IMR-90 (cell line): ENCODE measurements at regions not wholly inside any gene's neighbourhood (a gene's known extent, or its start where the extent isn't known, plus 50 kb on each side); places are given as distances from the start of the nearest gene placed in this dataset.

Experiments used
- CEBPB ChIP-seq: IDR thresholded peaks from 2 replicates; pipeline ENCODE4 v1.6.1; 2012; ENCODE audit warnings: low read depth, low read length, improper control_type of control experiment
- MAFK ChIP-seq: IDR thresholded peaks from 2 replicates; pipeline ENCODE4 v1.6.1; 2012; ENCODE audit warnings: low read depth, low read length, improper control_type of control experiment
- POLR2A ChIP-seq: IDR thresholded peaks from 2 replicates; pipeline ENCODE4 v1.6.1; 2012; ENCODE audit warnings: mild to moderate bottlenecking, low read depth, low read length
- RAD21 ChIP-seq: IDR thresholded peaks from 2 replicates; pipeline ENCODE4 v1.6.1; 2012; ENCODE audit warnings: low read length, improper control_type of control experiment
- RCOR1 ChIP-seq: IDR thresholded peaks from 2 replicates; pipeline ENCODE4 v1.6.1; 2012; ENCODE audit warnings: mild to moderate bottlenecking, low read length, improper control_type of control experiment; ENCODE audit not compliant: insufficient replicate concordance
- TF ChIP-seq, protein P1 (sequence below): conservative IDR thresholded peaks from 2 replicates; pipeline ENCODE4 v1.5.1; 2012; ENCODE audit warnings: mild to moderate bottlenecking, low read depth, low read length, improper control_type of control experiment
- TF ChIP-seq, protein P2 (sequence below): fragments of 150-350 bp; IDR thresholded peaks from 2 replicates; pipeline ENCODE4 v1.6.1; 2017; ENCODE audit warnings: mild to moderate bottlenecking, antibody characterized with exemption, low read length, low read depth

DNA sequence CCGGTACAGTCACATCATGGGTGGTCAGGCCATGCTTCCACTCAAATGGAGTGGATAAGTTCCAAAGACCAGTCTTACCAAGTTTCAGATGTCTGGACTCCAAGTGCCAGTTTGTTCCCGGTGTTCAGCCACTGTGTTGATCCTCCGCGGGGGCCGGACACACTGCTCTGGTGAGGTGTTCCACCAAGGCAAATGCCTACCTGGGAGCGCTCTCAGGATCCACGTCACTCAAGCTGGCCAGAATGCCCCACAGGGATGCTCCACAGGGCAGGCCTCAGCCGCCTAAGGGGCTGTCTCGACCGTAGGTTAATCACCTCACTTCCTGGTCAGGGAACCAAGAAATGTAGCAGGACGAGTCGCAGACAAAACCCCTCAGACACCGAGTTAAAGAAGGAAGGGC is 258.0 kb upstream of the GRID2 start:
- TF ChIP-seq, protein P1, sequence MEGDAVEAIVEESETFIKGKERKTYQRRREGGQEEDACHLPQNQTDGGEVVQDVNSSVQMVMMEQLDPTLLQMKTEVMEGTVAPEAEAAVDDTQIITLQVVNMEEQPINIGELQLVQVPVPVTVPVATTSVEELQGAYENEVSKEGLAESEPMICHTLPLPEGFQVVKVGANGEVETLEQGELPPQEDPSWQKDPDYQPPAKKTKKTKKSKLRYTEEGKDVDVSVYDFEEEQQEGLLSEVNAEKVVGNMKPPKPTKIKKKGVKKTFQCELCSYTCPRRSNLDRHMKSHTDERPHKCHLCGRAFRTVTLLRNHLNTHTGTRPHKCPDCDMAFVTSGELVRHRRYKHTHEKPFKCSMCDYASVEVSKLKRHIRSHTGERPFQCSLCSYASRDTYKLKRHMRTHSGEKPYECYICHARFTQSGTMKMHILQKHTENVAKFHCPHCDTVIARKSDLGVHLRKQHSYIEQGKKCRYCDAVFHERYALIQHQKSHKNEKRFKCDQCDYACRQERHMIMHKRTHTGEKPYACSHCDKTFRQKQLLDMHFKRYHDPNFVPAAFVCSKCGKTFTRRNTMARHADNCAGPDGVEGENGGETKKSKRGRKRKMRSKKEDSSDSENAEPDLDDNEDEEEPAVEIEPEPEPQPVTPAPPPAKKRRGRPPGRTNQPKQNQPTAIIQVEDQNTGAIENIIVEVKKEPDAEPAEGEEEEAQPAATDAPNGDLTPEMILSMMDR, result no peak
- no peak for TF ChIP-seq MAFK
- TF ChIP-seq, protein P2, sequence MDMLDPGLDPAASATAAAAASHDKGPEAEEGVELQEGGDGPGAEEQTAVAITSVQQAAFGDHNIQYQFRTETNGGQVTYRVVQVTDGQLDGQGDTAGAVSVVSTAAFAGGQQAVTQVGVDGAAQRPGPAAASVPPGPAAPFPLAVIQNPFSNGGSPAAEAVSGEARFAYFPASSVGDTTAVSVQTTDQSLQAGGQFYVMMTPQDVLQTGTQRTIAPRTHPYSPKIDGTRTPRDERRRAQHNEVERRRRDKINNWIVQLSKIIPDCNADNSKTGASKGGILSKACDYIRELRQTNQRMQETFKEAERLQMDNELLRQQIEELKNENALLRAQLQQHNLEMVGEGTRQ, result no peak
- TF ChIP-seq POLR2A, result no peak
- no peak for TF ChIP-seq RCOR1
- no peak for TF ChIP-seq RAD21
- no peak for TF ChIP-seq CEBPB
